ENCODE measurements at regions not wholly inside any gene's neighbourhood (a gene's known extent, or its start where the extent isn't known, plus 50 kb on each side); places are given as distances from the start of the nearest gene placed in this dataset.

DNA sequence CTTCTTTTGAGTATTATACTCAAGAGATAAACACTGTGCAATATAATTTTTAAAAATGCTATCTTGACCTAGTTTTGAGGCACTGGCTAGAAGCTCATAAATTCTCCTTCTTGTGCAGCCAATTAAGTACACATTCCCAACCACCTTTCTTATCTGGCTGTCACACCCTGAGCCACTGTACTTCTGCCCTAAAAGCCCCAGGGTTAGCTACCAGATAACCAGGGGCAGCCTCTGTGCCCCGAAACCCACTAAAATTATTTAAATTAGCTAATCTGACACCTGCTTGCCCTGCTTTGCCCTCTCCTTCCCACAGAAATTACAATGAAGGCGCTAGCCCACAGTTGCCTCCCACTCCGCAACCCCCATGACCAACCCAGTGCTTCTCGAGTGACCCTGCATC lies 597.3 kb upstream of the TYRP1 start:
- no peak for DNase-seq

DNA sequence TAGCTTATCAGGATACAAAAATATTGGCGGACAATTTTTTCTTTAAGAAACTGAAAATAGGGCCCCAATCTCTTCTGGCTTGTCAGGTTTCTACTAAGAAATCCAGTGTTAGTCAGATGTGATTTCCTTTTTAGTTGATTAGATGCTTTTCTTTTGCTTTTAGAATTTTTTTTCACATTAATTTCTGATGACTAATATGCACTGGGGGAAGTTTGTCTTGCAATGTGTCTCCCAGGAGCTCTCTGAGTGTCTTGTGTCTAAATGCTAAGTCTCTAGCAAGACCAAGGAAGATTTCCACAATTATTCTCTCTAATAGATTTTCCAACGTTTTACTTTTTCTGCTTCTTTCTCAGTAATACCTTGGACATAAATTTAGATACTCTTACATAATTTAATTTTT lies 559.8 kb upstream of the TYRP1 start:
- DNase-seq, result no peak

DNA sequence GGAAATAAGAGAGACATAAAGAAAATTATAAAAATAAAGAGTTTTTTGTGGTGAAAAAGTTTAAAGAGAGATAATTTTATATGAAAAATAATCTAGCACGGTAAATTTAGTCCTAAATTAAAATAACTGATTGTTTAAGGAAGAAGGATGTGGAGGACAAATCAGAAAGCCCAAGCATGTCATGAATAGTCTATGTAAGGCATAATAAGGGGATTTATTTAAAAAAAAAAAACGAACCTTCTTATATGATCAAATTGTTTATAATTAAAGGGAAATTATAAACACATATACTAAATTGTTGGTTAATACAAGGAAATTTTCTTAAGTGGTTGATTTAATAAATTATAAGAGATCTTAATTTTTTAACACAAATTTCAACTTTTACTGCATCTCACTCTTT lies 551.8 kb upstream of the TYRP1 start:
- no peak for DNase-seq

DNA sequence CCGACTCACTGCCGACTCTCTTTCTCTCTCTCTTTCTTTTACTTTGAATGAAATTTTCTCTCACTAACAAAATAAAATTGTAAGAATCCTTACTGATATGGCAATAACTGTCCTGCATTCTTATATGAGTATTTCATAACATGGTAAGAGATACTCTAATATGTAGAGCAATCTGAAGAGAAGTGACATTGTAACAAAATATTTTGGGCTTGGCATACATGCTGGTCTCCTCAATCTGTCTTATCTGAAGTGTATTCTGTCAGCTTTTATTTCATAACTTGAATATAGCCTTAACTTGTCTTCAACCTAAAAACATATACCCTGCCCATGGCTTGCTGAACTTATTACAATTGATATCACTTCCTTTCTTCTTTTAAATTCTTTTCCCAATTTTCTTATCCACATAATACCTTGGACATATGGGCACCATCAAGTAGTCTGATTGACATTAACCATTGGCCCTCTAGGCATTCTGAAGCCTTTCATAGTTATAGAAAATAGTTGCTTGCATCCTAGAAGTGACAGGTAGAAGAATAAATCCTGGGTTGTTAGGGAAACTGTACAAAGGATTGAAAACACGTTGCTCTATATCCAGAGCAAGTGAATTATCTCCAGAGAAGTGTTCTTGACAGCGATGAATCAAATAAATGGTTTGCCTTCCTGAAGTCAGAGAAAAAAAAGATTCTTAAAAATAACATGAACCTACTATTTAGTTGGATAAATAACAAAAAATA lies 537.6 kb upstream of the TYRP1 start:
- no peak for DNase-seq

DNA sequence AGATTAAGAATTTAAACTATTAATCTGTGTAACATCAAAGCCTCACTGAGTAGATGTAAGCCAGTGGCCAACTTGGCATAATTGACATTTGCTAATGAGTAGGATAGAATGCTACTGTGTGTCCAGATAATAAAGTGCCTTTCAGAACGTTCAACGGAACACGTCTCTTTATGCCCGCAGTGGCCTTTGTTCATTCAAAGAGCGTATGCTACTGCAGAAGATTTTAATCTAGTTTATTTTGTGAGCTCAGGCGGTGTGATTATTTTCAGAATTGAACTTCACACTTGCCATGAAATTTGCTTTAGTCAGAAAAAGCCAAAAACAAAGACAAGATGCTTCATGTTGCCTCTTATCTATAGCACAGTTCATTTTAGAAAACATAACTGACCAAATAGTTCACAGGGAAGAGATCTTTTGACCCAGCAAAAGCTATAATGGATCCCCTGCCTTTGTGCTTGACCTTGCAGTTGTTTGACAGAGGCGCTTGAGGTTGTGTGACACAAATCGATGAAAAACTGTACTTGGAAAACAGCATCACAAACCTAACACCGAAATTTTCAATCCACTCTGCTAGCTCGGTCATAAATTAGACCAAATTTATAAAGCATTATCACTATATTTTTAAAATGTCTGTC lies 530.9 kb upstream of the TYRP1 start:
- no peak for DNase-seq

DNA sequence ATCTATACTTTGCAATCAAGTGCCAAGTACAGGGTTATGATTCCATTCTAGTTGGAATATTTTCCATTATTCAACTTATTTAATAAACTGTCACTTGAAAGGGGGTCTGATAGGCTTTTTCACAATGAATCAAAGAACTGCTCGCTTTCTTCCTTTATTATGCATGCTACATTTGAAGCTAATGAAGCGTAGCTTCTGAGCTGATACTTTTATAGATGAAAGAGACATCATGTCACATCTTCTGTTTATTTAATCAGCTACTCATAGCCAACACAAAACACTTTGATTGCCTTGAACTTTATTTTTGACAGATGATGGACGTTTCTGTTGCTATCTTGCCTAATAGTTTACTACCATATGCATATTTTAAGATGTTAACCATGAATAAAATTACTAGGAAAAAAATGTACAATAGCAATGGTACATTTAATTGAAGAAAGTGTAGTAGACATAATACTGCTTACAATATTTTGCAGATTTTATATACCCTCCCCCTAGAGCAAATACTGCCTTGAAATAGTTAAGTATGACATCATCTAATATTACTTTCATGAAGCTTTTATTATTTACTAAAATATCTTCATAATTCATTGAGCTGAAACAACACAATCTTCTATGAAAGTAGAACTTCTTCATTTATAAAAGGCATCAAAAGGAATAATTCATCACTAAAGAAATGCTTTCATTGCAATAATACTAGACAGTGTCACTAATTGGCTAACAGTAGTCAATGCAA lies 529.3 kb upstream of the TYRP1 start:
- no peak for DNase-seq

GRCh38 chr9:12166518-12166917 lies 526.7 kb upstream of the TYRP1 start:
- no peak for DNase-seq

DNA sequence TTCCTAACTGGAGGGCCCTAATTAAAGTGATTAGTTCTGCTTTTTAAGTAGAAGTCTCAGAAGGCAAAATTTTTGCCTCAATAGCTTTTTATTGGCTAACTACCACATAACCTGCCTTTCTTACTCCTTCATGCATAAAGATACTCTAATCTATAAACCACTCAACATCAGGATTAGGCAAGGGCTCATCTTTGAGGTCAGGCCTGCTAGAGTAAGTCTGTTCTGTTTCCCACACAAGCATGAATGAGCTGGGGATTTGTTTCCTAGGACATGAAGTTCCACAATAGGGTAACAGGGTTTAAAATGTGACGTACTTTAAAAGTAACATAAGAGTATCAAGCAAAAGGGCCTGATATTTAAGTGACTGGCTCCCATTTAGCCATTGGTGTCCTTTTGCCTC lies 522.7 kb upstream of the TYRP1 start:
- no peak for DNase-seq

DNA sequence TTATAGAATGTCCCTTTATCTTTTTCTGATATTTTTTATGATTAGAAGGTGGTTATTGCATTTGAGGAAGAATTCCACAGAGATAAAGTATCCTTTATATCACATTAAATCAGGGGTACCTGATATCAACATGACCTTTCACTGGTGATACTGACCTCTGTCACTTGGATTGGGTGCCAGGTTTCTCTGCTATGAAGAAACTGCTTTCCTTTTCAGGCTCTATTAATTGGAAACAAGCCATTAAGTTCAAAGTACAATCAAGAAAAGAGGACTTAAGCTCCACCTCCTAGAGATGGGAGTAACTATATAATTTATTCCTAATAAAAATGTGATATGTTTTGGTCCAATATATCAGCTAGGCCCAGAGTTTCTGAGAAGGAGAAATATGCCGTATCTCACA lies 514.6 kb upstream of the TYRP1 start:
- DNase-seq, result no peak

GRCh38 chr9:12182806-12183205 lies 510.4 kb upstream of the TYRP1 start:
- DNase-seq, result no peak

DNA sequence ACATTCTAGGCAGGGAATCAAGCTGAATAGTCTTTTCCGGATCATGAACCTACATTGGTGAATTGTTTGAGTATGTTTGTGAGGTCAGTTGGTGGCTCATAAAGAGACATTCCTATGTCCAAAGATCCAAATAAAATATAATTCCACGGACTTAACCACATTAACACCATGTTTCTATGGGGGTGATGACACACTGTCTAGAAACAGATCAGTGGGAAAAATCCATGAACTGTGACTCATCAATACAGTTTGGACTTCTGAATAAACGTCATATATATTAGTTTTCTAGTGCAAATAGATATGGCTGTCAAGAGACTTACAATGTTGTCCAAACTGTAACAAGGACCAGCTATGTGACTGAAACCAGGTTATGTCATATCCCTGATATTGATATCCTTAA lies 509.9 kb upstream of the TYRP1 start:
- DNase-seq, result peak in 1 of 3 donors; percentile 1

DNA sequence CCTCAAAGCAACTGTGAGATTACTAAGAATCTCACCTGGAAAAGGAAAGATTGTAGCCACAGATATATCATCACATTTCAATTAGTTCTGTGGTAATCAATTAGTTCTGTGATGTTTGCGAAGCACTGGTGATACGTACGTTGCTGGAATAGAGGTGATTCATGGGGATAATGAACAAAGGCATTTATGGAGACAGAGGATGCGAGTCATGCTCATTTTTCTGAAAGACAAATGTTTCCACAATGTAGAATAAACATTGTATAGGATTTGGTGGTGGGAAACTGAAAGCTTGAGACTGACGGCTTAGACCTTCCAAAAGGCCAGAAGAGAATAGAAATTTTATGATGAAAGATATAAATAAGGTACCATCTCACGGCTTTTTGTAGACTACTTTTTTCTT lies 507.3 kb upstream of the TYRP1 start:
- DNase-seq, result peak in 1 of 3 donors; percentile 6

GRCh38 chr9:12191630-12192029 lies 501.6 kb upstream of the TYRP1 start:
- no peak for DNase-seq

GRCh38 chr9:12194731-12195130 lies 498.5 kb upstream of the TYRP1 start:
- DNase-seq, result no peak

DNA sequence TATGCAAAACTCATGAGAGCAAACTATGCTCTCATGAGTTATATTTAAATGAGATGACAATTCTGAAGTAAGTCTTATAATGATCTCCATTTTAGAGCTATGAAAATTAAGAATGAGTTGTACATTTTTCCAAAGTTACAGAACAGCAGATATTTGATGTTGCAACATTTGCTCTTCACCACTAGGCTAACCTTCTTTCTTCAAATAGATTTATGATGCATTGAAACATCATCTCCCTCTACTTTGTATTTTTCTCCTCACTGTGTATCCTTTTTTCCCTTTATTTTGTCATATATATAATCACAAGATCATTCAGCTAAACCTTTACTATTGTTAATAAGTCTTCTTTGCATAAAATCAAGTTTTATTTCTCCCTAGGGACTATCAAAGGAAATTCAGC lies 497.7 kb upstream of the TYRP1 start:
- DNase-seq, result no peak

GRCh38 chr9:12204512-12204911 lies 488.7 kb upstream of the TYRP1 start:
- DNase-seq, result no peak

GRCh38 chr9:12212860-12213259 lies 480.3 kb upstream of the TYRP1 start:
- no peak for DNase-seq

GRCh38 chr9:12221470-12221869 lies 471.7 kb upstream of the TYRP1 start:
- DNase-seq, result no peak

DNA sequence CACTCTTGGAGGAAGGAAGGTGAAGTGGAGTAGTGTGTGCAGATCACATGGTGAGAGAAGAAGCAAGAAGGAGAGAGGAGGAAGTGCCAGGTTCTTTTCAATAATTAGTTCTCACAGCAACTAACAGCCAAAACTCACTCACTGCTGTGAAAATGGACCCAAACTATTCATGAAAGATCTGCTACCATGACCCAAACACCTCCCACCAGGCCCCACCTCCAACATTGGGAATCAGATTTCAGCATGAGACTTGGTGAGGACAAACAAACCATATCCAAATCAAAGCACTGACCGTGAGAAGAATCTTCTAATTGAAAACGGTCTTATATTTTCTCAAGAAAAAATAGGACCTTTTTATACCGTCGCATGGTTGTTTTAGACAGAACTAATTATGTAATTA lies 468.7 kb upstream of the TYRP1 start:
- no peak for DNase-seq

- DNase-seq, result peak in 1 of 3 donors; percentile 20
These were observed 462.5 kb upstream of the TYRP1 start for GRCh38 chr9:12230708-12231107.

GRCh38 chr9:12231832-12232231 lies 461.4 kb upstream of the TYRP1 start:
- DNase-seq, result no peak

GRCh38 chr9:12232836-12233235 lies 460.3 kb upstream of the TYRP1 start:
- no peak for DNase-seq

GRCh38 chr9:12253941-12254340 lies 439.2 kb upstream of the TYRP1 start:
- no peak for DNase-seq

Data from muscle of back (tissue), 3 donors.